Body of pancreas (tissue), 4 donors: ENCODE measurements at regions not wholly inside any gene's neighbourhood (a gene's known extent, or its start where the extent isn't known, plus 50 kb on each side); places are given as distances from the start of the nearest gene placed in this dataset.

ENCODE experiments used
- ATAC-seq: fragments of 150-250 bp; one replicate; pipeline ENCODE4 v1.9.1; 2016
- DNase-seq, 4 donors: peaks; one replicate each; pipeline ENCODE4 v3.0.0-alpha.2; 2019
- H3K27ac ChIP-seq, 4 donors: fragments of 200-600 bp; sonication (generic); 1 replicate in 3 of 4; 2 replicates in 1 of 4; pipeline versions ENCODE4 v1.5.1 to v1.6.1; 2016 to 2019; ENCODE audit warnings: mild to moderate bottlenecking in 1 of 4, mixed read lengths in 1 of 4, moderate library complexity in 1 of 4
- H3K27me3 ChIP-seq, 2 donors: fragments of 200-600 bp; sonication (generic); one replicate each; pipeline ENCODE4 v1.6.0; 2016; ENCODE audit warnings: mild to moderate bottlenecking in 1 of 2
- H3K36me3 ChIP-seq, 2 donors: fragments of 200-600 bp; sonication (generic); replicated peaks in 1 of 2; 2 replicates each; pipeline ENCODE4 v1.5.1; 2016; ENCODE audit warnings: low read depth in 2 of 2; ENCODE audit not compliant: insufficient read depth in 1 of 2
- H3K4me1 ChIP-seq: fragments of 200-600 bp; sonication (generic); one replicate; pipeline ENCODE4 v1.6.0; 2016
- H3K4me3 ChIP-seq, 2 donors: fragments of 200-600 bp; sonication (generic); 1 replicate in 1 of 2; 2 replicates in 1 of 2; pipeline ENCODE4 v1.5.1; 2016 to 2019
- H3K9me3 ChIP-seq, 3 donors: fragments of 200-600 bp; sonication (generic); 1 replicate in 2 of 3; 2 replicates in 1 of 3; pipeline ENCODE4 v1.5.1; 2016
- POLR2A ChIP-seq, 3 donors: fragments of 450-650 bp; IDR thresholded peaks; one replicate each; pipeline ENCODE4 v1.6.1; 2016; ENCODE audit warnings: antibody characterized with exemption in 3 of 3, mild to moderate bottlenecking in 2 of 3
- WGBS, 2 donors: methylation state at CpG; one replicate each; pipeline ENCODE4 v1.1.5; 2017; 5-methylcytosine and 5-hydroxymethylcytosine counted together
- intact Hi-C: fragments of 100-400 bp; cut with DNase I; formaldehyde crosslinking; loops from one replicate; pipeline ENCODE4 v1.15.1; 2023
- TF ChIP-seq, protein P1 (sequence below), 7 experiments: fragments of 450-650 bp in 4 of 7; fragments of 200-600 bp in 3 of 7; sonication (generic) in 3 of 7; IDR thresholded peaks; one replicate each; pipeline ENCODE4 v1.5.1; 2016 to 2019; ENCODE audit warnings: antibody characterized with exemption in 7 of 7

DNA sequence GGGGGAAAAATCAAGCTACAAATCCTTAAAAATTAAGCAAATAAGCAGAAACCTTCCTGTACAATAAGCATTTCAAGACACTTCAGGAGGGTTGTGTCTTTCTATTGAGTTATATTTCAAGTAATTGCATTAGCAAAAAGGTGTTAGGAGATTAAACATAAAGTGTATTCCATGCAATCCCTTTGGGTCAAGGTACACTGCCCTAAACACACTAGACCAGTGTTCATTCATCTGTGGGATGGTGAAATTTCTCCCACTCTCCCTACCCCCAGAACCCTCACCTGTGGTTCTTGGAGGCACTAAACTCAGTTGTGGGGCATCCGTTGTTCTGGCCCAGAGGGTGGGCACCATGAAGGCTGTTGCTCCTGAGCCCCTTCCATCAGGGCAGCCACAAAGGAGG lies 205.1 kb upstream of the SGK1 start:
- WGBS, 2 donors = 85 to 94% methylated on average over 1 of the region's 1 CpG
- intact Hi-C loops = no loop called here
- ATAC-seq = no peak
- Histone ChIP-seq H3K27me3 (no peaks in the 10 kb centered on the region), H3K4me3 (no peak overlapping the region), H3K9me3 (no peaks in the 10 kb centered on the region), H3K27ac (no peak overlapping the region), H3K36me3 (no peaks in the 10 kb centered on the region), H3K4me1 (peaks cover 17% of the 10 kb centered on the region)
- DNase-seq = no peak
- TF ChIP-seq POLR2A (IDR thresholded peaks at IDR 0.05) = no peak
- TF ChIP-seq, protein P1, sequence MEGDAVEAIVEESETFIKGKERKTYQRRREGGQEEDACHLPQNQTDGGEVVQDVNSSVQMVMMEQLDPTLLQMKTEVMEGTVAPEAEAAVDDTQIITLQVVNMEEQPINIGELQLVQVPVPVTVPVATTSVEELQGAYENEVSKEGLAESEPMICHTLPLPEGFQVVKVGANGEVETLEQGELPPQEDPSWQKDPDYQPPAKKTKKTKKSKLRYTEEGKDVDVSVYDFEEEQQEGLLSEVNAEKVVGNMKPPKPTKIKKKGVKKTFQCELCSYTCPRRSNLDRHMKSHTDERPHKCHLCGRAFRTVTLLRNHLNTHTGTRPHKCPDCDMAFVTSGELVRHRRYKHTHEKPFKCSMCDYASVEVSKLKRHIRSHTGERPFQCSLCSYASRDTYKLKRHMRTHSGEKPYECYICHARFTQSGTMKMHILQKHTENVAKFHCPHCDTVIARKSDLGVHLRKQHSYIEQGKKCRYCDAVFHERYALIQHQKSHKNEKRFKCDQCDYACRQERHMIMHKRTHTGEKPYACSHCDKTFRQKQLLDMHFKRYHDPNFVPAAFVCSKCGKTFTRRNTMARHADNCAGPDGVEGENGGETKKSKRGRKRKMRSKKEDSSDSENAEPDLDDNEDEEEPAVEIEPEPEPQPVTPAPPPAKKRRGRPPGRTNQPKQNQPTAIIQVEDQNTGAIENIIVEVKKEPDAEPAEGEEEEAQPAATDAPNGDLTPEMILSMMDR (IDR thresholded peaks at IDR 0.05) = no peak

DNA sequence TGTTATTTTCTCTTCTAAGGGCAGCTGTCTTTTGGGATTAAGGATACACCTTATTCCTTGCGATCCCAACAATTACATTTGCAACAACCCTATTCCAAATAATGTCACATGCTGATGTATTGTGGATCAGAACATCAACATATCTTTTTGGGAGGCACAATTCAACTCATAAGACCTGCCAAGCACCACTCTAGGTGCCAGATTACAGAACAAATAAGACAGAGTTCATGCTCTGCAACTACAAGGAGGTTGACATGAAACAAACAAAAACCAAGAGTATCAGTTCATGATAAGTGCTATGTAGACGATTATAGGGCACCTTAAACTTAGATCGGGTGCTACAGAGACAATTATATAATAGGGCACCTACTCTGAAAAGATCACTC lies 203.2 kb upstream of the SGK1 start:
- WGBS, 2 donors = 49 to 55% methylated on average over 3 of the region's 3 CpGs
- ATAC-seq (no peak), DNase-seq (no peak)
- Histone ChIP-seq H3K27ac (no peak overlapping the region), H3K27me3 (no peaks in the 10 kb centered on the region), H3K4me3 (no peak overlapping the region), H3K36me3 (no peaks in the 10 kb centered on the region), H3K9me3 (no peaks in the 10 kb centered on the region), H3K4me1 (peaks cover 36% of the 10 kb centered on the region)
- intact Hi-C loops = no loop called here
- TF ChIP-seq, protein P1 (IDR thresholded peaks at IDR 0.05) = no peak
- no peak for TF ChIP-seq POLR2A (IDR thresholded peaks at IDR 0.05)

GRCh38 chr6:134520181-134521115 lies 202.5 kb upstream of the SGK1 start:
- Histone ChIP-seq H3K9me3 (no peaks in the 10 kb centered on the region), H3K27ac (peak overlapping the region in 1 of 4 donors; percentile 1), H3K36me3 (no peaks in the 10 kb centered on the region), H3K4me3 (no peak overlapping the region), H3K27me3 (no peaks in the 10 kb centered on the region), H3K4me1 (peaks cover 39% of the 10 kb centered on the region)
- no peak for ATAC-seq
- 68 to 72% methylated on average over 12 of the region's 12 CpGs for WGBS, 2 donors
- TF ChIP-seq, protein P1 (IDR thresholded peaks at IDR 0.05) = no peak
- no peak for TF ChIP-seq POLR2A (IDR thresholded peaks at IDR 0.05)
- intact Hi-C loops = no loop called here
- no peak for DNase-seq

DNA sequence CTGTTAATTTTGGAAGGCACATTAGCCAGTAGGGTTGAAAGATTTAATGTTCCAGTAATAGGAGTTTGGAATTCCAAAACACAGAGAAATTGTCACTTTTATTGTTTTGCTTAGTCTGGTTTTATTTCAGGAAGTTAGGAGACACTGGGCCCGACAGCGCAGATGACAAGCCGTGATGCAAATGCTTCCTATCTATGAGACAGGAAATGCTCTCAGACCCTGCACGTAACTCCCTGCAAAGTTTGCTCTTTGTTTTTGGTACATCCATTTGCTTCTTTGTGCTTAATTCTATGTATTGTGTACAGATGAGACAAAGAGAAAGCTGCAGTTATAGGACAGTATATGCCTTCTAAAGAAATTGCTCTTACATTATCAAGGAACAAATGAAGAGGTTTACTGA lies 201.6 kb upstream of the SGK1 start:
- no peak for ATAC-seq
- Histone ChIP-seq H3K4me1 (peaks cover 39% of the 10 kb centered on the region), H3K27ac (peak overlapping the region in 1 of 4 donors; percentile 87), H3K9me3 (no peaks in the 10 kb centered on the region), H3K36me3 (no peaks in the 10 kb centered on the region), H3K4me3 (no peak overlapping the region), H3K27me3 (no peaks in the 10 kb centered on the region)
- TF ChIP-seq, protein P1 (IDR thresholded peaks at IDR 0.05) = no peak
- no peak for TF ChIP-seq POLR2A (IDR thresholded peaks at IDR 0.05)
- intact Hi-C loops = no loop called here
- 72 to 89% methylated on average over 4 of the region's 4 CpGs for WGBS, 2 donors
- DNase-seq = peak in 1 of 4 donors; percentile 58
